Activated naive CD4-positive, alpha-beta T cell treated with anti-CD3 and anti-CD28 coated beads for 36 hours (primary cell): ENCODE measurements at regions not wholly inside any gene's neighbourhood (a gene's known extent, or its start where the extent isn't known, plus 50 kb on each side); places are given as distances from the start of the nearest gene placed in this dataset.

Experiments used
- CTCF ChIA-PET: fragments of 350-600 bp; sonication (Branson Sonifier 250); formaldehyde crosslinking; loops from one replicate; lab custom pipeline; 2021; ENCODE audit warnings: antibody characterized with exemption; lab: Charles Lee
- DNase-seq: peaks from one replicate; pipeline ENCODE4 v3.0.0-alpha.2; 2020
- H3K27ac Mint-ChIP-seq: one replicate; pipeline ENCODE4 v1.8.0; 2021; ENCODE audit warnings: mild to moderate bottlenecking, mixed read lengths
- H3K27me3 Mint-ChIP-seq: one replicate; pipeline ENCODE4 v1.8.0; 2021; ENCODE audit warnings: low read depth, mixed read lengths
- H3K36me3 Mint-ChIP-seq: one replicate; pipeline ENCODE4 v1.8.0; 2021; ENCODE audit warnings: low read depth, mixed read lengths
- H3K4me1 Mint-ChIP-seq: one replicate; pipeline ENCODE4 v1.8.0; 2021; ENCODE audit warnings: low read depth, mixed read lengths
- H3K4me3 Mint-ChIP-seq: one replicate; pipeline ENCODE4 v1.8.0; 2021; ENCODE audit warnings: mild to moderate bottlenecking, moderate library complexity, mixed read lengths
- H3K9me3 Mint-ChIP-seq: one replicate; pipeline ENCODE4 v1.8.0; 2021; ENCODE audit warnings: mixed read lengths
- intact Hi-C: fragments of 100-400 bp; cut with micrococcal nuclease; formaldehyde crosslinking; loops from one replicate; pipeline ENCODE4 v1.15.1; 2023

- Mint-ChIP-seq H3K27ac (no peak overlapping the region), H3K9me3 (no peaks in the 10 kb centered on the region), H3K4me1 (peaks cover 29% of the 10 kb centered on the region), H3K4me3 (no peak overlapping the region), H3K27me3 (no peaks in the 10 kb centered on the region), H3K36me3 (peaks cover 2% of the 10 kb centered on the region)
- CTCF ChIA-PET, result no interaction called here
- DNase-seq, result no peak
- intact Hi-C loops, result no loop called here
Observed at GRCh38 chr2:144237830-144238627, 281.9 kb downstream of the ZEB2 start.

GRCh38 chr2:144237108-144237507 lies 282.8 kb downstream of the ZEB2 start:
- Mint-ChIP-seq H3K27me3 (no peaks in the 10 kb centered on the region), H3K36me3 (peaks cover 3% of the 10 kb centered on the region)
- no peak for DNase-seq

DNA sequence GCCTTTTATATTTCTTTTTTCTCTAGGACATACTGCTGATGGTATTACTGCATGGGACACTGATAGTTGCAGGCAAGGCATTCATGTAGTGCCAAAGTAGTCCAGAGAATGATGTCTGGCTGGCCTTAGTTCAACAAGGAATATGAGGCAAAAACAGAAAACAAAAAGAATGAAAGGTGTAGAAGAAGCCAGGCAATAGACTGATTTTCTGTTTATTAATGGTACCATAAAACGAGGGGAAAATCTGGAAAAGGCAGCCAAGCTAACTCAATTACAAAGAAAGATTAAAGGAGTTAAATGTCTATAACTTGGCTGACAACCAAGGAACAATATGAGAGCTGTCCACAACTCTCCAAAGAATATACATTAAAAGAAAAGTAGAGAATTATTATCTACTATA lies 284.9 kb downstream of the ZEB2 start:
- CTCF ChIA-PET, result no interaction called here
- no peaks in the 10 kb centered on the region for H3K9me3 Mint-ChIP-seq
- H3K27me3 Mint-ChIP-seq, result no peaks in the 10 kb centered on the region
- no peak for DNase-seq
- H3K4me3 Mint-ChIP-seq, result no peak overlapping the region
- H3K36me3 Mint-ChIP-seq, result peaks cover 3% of the 10 kb centered on the region
- intact Hi-C loops, result no loop called here
- H3K4me1 Mint-ChIP-seq, result peaks cover 32% of the 10 kb centered on the region
- no peak overlapping the region for H3K27ac Mint-ChIP-seq

More at GRCh38 chr2:144237108-144237507, 282.8 kb downstream of the ZEB2 start:
- intact Hi-C loops, result no loop called here
- H3K4me1 Mint-ChIP-seq, result peaks cover 31% of the 10 kb centered on the region
- no peak overlapping the region for H3K4me3 Mint-ChIP-seq
- no peak overlapping the region for H3K27ac Mint-ChIP-seq
- CTCF ChIA-PET, result no interaction called here
- no peaks in the 10 kb centered on the region for H3K9me3 Mint-ChIP-seq

- intact Hi-C loops, result loop anchor here (5.0 kb wide), 1 partner anchor 33 kb away; no protein-coding TSS in a partner anchor
- Mint-ChIP-seq H3K9me3 (no peaks in the 10 kb centered on the region), H3K4me1 (peaks cover 33% of the 10 kb centered on the region), H3K27ac (no peak overlapping the region), H3K27me3 (no peaks in the 10 kb centered on the region), H3K36me3 (peaks cover 3% of the 10 kb centered on the region), H3K4me3 (no peak overlapping the region)
- no peak for DNase-seq
- CTCF ChIA-PET, result no interaction called here
Observed at GRCh38 chr2:144234542-144234871, 285.4 kb downstream of the ZEB2 start.

- H3K27ac Mint-ChIP-seq, result peak overlapping the region; percentile 14
- H3K27me3 Mint-ChIP-seq, result no peaks in the 10 kb centered on the region
- intact Hi-C loops, result loop anchor here (5.0 kb wide), 1 partner anchor 33 kb away; no protein-coding TSS in a partner anchor
- H3K9me3 Mint-ChIP-seq, result no peaks in the 10 kb centered on the region
- CTCF ChIA-PET, result no interaction called here
- H3K4me1 Mint-ChIP-seq, result peaks cover 33% of the 10 kb centered on the region
- no peak overlapping the region for H3K4me3 Mint-ChIP-seq
- H3K36me3 Mint-ChIP-seq, result peaks cover 3% of the 10 kb centered on the region
- DNase-seq, result no peak
Observed at GRCh38 chr2:144233733-144234541, 286.0 kb downstream of the ZEB2 start.

- intact Hi-C loops, result loop anchor here (5.0 kb wide), 1 partner anchor 34 kb away; no protein-coding TSS in a partner anchor
- no peak for DNase-seq
- Mint-ChIP-seq H3K4me1 (peaks cover 30% of the 10 kb centered on the region), H3K9me3 (no peaks in the 10 kb centered on the region), H3K4me3 (no peak overlapping the region), H3K27me3 (no peaks in the 10 kb centered on the region), H3K36me3 (peaks cover 3% of the 10 kb centered on the region), H3K27ac (no peak overlapping the region)
- CTCF ChIA-PET, result no interaction called here
Observed at GRCh38 chr2:144233317-144233716, 286.6 kb downstream of the ZEB2 start.

GRCh38 chr2:144230448-144231085 lies 289.4 kb downstream of the ZEB2 start:
- CTCF ChIA-PET, result interaction anchor here (1.0 kb wide), 1 partner anchor 47 kb away, joined by 3 read pairs; no protein-coding TSS in a partner anchor

GRCh38 chr2:144230033-144230432 lies 289.9 kb downstream of the ZEB2 start:
- peaks cover 3% of the 10 kb centered on the region for H3K36me3 Mint-ChIP-seq
- H3K27ac Mint-ChIP-seq, result peak overlapping the region; percentile 64
- CTCF ChIA-PET, result interaction anchor here (1.0 kb wide), 1 partner anchor 46 kb away, joined by 3 read pairs; no protein-coding TSS in a partner anchor
- no peaks in the 10 kb centered on the region for H3K27me3 Mint-ChIP-seq
- intact Hi-C loops, result loop anchor here (1.0 to 5.0 kb wide), 4 partner anchors 13 to 47 kb away; no protein-coding TSS in a partner anchor
- no peaks in the 10 kb centered on the region for H3K9me3 Mint-ChIP-seq
- no peak for DNase-seq
- H3K4me3 Mint-ChIP-seq, result no peak overlapping the region
- peaks cover 23% of the 10 kb centered on the region for H3K4me1 Mint-ChIP-seq

More at GRCh38 chr2:144230448-144231085, 289.4 kb downstream of the ZEB2 start:
- intact Hi-C loops, result loop anchor here (1.0 to 5.0 kb wide), 4 partner anchors 14 to 47 kb away; no protein-coding TSS in a partner anchor
- Mint-ChIP-seq H3K36me3 (peaks cover 3% of the 10 kb centered on the region), H3K27me3 (no peaks in the 10 kb centered on the region), H3K4me3 (no peak overlapping the region), H3K27ac (peak overlapping the region; percentile 64), H3K9me3 (no peaks in the 10 kb centered on the region), H3K4me1 (peaks cover 23% of the 10 kb centered on the region)
- DNase-seq, result peak; percentile 7

DNA sequence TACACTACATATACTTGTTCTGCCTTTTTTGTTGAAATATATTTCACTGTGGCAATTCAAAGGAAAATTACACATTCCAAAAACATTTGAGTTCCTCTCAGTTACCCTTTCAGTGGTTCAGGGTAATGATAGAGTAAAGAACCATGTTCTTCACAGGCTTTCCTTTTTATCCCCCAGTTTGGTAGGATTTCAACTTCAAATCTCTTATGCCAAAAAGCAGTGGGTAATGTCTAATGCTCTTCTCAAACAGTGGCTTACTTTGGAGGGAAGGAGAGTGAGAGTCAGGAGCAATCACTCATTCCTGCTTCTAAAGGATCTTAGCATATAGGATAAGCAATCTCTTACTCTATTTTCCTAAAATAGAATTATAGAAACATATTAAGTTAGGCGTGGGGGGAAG lies 290.6 kb downstream of the ZEB2 start:
- intact Hi-C loops, result no loop called here
- no peak for DNase-seq
- Mint-ChIP-seq H3K27me3 (no peaks in the 10 kb centered on the region), H3K4me1 (peaks cover 19% of the 10 kb centered on the region), H3K27ac (no peak overlapping the region), H3K36me3 (peaks cover 2% of the 10 kb centered on the region), H3K4me3 (no peak overlapping the region), H3K9me3 (no peaks in the 10 kb centered on the region)
- CTCF ChIA-PET, result no interaction called here

DNA sequence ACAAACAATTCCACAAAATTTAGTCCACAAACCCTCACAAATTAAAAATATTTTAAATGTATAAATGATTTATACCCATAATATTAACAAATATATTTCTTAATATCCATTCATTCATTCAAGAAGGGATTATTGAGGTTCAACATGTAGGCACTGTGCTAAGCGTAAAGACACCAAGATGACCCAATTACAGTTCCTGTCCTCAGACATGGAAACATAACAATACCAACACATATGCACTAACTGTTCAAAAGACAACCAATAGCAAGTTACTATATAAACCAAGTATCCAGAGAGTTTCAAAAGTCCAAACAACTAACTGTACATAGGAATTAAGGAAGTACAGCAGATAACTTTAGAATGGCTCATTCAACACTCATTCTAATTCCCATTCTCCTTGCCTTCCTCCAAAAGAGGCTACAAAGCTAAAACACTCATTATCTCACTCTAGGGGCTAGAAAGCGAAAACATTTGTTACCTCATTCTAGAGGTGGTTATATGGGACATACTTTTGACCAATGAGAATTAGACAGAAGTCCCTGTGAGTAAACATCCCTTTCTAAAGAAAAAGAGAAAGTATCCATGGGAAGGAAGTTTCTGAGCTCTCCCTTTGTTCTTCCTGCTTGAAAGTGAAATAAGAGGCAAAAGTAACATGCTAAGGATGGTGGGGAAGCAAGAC lies 292.4 kb downstream of the ZEB2 start:
- Mint-ChIP-seq H3K27ac (no peak overlapping the region), H3K9me3 (no peaks in the 10 kb centered on the region), H3K4me1 (peaks cover 12% of the 10 kb centered on the region), H3K36me3 (no peaks in the 10 kb centered on the region), H3K4me3 (no peak overlapping the region), H3K27me3 (no peaks in the 10 kb centered on the region)
- CTCF ChIA-PET, result no interaction called here
- intact Hi-C loops, result no loop called here
- DNase-seq, result no peak

DNA sequence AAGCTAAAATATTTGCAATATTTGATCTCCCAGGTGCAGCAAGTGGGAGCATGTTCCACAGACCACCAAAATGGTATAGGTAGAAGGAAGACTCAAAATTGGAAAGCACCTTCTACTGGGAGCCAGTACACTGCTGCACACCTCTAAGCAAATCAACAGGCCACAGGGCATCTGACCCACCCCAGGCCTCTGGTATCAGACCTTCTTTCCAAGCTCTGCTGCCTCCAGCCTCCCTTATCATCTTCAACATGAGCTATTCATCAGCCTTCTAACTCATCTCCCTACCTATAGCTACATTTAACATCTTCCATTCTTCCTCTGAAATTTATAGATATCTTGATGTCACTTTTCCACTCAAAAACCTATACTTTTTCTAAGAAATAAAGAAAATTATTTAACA lies 294.8 kb downstream of the ZEB2 start:
- H3K4me1 Mint-ChIP-seq, result peaks cover 2% of the 10 kb centered on the region
- DNase-seq, result no peak
- no peaks in the 10 kb centered on the region for H3K9me3 Mint-ChIP-seq
- H3K27me3 Mint-ChIP-seq, result no peaks in the 10 kb centered on the region
- intact Hi-C loops, result no loop called here
- H3K4me3 Mint-ChIP-seq, result no peak overlapping the region
- H3K36me3 Mint-ChIP-seq, result no peaks in the 10 kb centered on the region
- H3K27ac Mint-ChIP-seq, result no peak overlapping the region
- CTCF ChIA-PET, result interaction anchor here (0.9 kb wide), 1 partner anchor 17 kb away, joined by 3 read pairs; no protein-coding TSS in a partner anchor
